GM19328 (cell line): ENCODE measurements at regions not wholly inside any gene's neighbourhood (a gene's known extent, or its start where the extent isn't known, plus 50 kb on each side); places are given as distances from the start of the nearest gene placed in this dataset.
"Not testable (repeated sequence)": the region's sequence is repeated elsewhere in the genome, so short reads cannot be mapped to it uniquely, and the experiment has no call there.

Experiments used
- ATAC-seq: cut with Tn5 transposase; IDR thresholded peaks from one replicate; pipeline ENCODE4 v1.9.1; 2021; ENCODE audit warnings: mild to moderate bottlenecking, moderate library complexity; ENCODE audit not compliant: unreplicated experiment

- ATAC-seq: no peak
Measured at GRCh38 chr6:14470101-14470500, 352.5 kb downstream of the CD83 start.

GRCh38 chr6:14470671-14471070 lies 353.1 kb downstream of the CD83 start:
- ATAC-seq: no peak

GRCh38 chr6:14472255-14472985 lies 354.8 kb downstream of the CD83 start:
- no peak for ATAC-seq

DNA sequence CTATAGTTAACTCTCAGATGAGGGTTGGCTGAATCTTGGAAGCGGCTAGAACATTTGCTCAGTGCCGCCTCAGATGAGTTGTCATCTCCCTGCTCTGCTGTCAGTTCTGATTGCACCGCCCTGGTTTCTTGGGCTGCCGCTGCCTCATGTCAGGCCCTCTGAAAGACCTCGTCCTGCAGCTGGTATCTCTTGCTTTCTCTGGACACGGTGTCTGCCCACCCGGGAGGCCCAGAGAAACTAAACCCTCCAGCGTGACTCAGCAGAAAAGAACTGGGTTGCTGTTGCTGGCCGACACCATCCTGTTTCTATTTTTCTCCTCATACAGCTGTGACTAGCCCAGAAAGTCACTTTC lies 355.4 kb downstream of the CD83 start:
- no peak for ATAC-seq

DNA sequence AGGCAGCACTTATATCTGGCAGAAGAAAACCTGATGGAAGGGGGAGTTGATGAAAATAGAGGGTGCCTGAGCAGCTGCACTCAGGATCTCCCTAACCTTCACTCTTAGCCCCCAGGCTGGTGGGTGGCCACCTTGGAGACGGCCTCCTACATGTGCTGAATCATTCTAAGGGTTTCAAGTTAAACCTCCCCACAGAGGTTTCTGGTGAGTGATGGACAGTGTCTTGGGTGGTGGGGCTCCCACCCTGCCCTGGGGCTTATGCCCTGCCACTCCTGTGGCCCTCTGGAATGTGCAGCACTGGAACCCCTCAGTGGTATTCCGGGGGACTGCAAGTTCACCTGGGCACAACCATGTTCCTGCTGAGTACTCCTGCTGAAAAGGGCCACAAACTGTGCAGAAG lies 357.2 kb downstream of the CD83 start:
- ATAC-seq: no peak

DNA sequence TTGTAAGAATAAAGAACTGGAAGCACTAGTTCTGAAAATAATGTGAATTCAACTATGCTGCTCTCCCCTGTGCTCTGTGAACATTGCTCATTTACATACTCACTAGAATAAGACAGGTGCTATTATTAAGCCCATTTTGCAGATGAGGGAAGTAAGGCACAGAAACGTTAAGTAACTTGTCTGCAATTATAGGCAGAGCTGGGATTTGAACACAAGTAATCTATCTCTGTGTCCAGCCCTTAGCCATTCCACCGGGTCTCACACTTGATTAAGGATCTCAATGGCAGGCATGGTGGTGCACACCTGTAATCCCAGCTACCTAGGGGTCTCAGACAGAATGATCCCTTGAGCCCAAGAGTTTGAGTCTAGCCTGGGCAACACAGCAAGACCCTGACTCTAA lies 357.7 kb downstream of the CD83 start:
- no peak for ATAC-seq

GRCh38 chr6:14476793-14477531 lies 359.4 kb downstream of the CD83 start:
- ATAC-seq: no peak

GRCh38 chr6:14477559-14477958 lies 360.0 kb downstream of the CD83 start:
- ATAC-seq: no peak

- ATAC-seq: no peak
Measured at GRCh38 chr6:14478381-14479225, 361.0 kb downstream of the CD83 start.

GRCh38 chr6:14481946-14482345 lies 364.4 kb downstream of the CD83 start:
- ATAC-seq: not testable (repeated sequence)

DNA sequence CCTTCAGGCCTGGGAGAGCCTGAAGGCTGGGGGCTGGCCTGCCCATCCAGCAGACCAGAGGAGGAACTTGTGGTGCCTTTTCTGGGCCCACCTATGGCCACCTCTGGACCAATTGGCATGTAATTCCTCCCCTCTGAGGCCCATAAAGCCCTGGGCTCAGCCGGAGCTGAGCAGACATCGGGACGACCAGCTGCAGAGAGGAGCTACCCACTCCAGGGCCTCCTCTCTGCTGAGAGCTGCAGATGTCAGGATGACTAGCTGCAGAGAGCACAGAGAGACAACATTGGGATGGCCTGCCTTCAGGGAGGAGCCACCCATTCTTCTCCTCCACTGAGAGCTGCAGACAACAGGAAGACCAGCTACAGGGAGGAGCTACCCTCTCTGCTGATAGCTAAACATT lies 370.1 kb downstream of the CD83 start:
- no peak for ATAC-seq

- no peak for ATAC-seq
Measured at GRCh38 chr6:14488180-14488579, 370.6 kb downstream of the CD83 start.

DNA sequence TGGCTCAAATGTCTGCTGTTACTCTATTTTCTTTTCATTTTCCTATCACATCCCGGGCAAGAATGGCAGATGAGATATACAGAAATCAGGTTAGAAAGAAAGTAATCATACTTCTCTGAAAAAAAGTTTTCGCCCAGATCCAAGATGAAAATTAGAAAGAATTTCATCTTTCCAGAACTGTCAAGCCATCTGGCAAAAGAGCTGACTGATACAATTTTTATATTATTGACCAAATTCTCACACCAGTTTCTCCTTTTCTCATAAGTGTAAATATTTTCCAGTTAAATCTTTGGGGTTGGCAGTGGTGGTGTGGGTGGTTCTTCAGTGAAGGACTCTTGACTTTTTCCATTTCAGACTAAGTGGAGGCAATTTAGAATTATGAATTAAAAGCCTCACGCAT lies 371.9 kb downstream of the CD83 start:
- ATAC-seq: no peak

DNA sequence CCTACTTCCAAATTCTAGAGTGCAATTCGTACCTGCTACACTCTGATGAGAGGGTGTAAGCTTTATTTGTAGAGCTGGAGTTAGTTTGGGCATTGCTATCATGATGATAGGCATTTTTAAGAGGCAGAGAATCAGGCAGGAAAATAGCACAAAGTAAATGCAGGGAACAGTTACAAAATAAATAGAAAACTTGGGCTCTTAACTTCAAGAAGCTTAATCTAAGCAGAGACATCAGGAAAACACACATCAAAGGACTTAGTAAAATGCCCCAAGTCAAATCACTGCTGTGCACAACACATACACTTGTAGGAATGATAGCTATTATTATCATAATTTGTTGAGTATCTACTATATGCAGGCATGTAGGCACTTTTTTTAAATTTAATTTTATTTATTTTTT lies 381.2 kb downstream of the CD83 start:
- no peak for ATAC-seq

GRCh38 chr6:14499309-14499708 lies 381.7 kb downstream of the CD83 start:
- no peak for ATAC-seq

DNA sequence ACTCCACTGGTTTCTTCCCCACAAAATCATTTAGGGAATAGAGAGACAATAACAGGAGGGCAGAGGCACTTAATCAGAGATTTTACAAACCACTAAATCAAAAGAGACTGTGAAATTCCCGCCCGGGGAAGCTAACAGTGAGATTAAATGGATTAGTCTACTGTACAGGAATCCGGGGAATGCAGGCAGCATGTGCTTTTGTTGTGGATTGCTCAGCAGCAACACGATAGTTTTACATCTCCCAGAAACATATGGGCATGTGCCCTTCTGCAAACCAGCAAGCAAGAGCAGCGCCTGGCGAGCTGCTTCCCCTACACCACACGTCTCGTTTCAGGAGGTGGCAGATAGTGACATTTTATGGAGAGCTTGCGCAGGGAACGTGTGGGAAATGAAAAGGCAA lies 382.3 kb downstream of the CD83 start:
- no peak for ATAC-seq

DNA sequence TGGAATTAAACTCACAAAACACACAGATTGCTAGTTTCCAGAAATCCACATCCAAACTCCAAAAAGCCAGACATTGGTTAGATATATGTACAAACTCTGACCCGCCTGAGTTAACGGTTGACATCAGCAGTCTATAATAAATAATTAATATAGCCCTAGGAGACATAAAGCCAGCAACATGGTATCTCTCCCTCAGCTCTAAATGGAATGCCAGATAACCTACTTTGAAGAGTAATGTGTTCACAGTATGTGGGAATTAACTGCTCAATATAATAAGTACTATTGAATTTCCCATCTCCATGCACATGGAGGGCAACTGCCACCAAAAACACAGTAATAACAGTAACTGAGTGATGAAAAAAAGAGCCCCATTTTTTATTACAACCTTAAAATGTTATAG lies 383.2 kb downstream of the CD83 start:
- ATAC-seq: no peak

DNA sequence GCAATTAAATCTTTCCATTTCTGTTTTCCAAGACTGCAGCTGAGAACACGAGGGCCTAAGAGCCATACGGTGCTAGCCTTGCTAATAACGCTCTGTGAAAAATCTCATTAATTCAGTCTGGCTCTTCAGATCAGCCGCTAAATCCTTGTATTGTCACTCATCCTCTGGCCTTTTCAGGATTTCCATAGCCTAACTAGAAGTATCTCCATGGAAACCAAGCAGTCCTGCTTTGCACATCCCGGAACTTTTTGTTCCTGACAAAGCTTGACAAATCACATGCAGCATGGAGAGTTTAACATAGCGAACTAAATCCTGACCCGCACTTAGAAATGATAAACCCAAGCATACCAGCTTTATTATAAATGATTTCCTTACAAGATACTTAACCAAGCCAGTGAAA lies 383.7 kb downstream of the CD83 start:
- no peak for ATAC-seq

DNA sequence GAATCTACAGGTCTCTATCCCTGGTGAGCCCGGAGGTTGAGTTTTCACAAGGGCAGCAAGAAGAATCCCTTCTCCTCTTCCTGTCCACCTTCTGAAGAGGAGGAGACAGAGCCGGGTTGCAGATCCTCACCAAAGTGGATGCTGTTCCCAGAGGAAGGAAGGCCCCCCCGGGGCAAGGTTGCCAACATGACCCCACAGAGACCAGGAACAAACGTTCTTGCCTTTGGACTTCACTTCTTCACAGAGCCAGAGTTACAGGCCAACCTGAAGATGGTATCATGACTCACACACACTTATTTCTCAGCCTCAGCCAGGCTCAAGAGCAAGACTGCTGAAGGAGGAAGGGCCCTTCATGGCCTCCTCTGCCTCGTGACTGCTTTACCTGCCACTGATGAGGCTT lies 384.3 kb downstream of the CD83 start:
- ATAC-seq: no peak

DNA sequence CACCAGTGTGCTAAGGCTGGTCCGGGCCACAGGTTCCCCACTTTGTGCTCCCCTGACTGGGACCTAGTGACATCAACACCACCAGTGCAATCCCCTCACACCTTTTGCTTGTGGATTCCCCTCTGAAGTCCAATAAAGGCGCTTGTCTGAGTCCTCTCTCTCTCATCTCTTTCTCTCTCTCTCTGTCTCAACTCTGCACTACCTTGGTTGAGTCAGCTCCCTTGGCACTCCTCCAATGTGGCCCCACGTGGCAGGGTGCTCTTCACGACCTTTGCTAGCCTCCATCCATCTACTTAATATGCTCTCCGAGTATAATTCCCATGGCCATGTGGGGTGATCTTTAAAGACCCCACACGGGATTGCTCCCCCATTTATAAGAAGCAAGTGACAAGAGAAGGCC lies 385.0 kb downstream of the CD83 start:
- no peak for ATAC-seq

- ATAC-seq: no peak
Measured at GRCh38 chr6:14505401-14505800, 387.8 kb downstream of the CD83 start.
